ENCODE measurements at regions not wholly inside any gene's neighbourhood (a gene's known extent, or its start where the extent isn't known, plus 50 kb on each side); places are given as distances from the start of the nearest gene placed in this dataset.
"Not testable (repeated sequence)": the region's sequence is repeated elsewhere in the genome, so short reads cannot be mapped to it uniquely, and the experiment has no call there.

DNA sequence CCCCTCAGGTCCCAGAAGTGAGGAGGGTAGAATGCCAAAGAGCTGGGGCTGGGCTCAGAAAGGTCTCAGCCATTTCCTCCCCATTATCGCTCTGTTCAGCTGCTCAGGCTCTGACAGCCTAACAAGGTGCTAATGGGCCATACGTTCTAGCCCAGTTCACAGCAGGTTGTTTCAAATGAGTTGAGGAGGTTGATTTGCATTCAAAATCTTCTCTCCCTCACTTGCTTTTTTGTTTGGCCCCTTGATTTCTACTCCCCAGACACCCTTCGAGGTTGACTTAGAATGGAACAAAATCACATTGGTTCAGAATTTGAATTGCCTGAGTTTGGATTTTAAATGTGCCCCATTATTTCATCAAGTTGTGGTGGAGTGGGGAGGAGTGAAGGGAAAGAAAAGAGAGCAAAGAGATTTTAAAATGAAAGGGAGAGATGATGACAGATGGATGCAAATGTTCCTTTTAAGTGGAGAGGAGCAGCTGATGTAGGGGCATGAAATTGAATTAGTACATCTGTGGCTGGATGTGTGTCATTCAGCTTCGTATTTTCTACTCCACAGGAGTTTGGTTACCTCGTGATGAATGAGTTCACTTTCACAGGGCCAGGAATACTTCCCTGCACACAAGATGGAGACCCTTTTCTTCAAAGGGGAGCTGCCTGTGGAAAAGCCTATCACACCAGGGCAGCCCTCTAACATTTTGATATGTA is 425.8 kb upstream of the CAMK1G start:
- no peak for FAIRE-seq

- no peak for FAIRE-seq
Observed at GRCh38 chr1:209158851-209159250, 424.7 kb upstream of the CAMK1G start.

- no peak for FAIRE-seq
Observed at GRCh38 chr1:209160230-209160629, 423.3 kb upstream of the CAMK1G start.

DNA sequence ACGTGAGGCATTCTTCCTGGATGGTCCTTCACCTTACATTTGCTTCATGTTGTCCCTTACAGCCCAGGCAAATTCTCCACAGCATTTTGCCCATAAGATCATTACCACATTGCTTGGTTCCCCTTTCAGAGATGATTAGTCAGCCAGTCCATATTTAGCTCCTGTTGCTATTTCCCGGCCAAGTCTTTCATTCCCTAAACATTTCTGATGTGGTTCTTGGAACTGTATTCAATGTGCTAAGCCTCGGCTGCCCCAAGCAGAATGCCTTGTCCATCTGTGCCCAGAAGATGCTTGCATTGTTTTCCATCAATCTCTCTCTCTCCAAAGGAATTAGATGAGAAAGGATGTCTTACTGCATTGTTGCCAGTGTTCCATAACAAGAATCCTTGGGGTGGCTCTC is 420.9 kb upstream of the CAMK1G start:
- FAIRE-seq = no peak

DNA sequence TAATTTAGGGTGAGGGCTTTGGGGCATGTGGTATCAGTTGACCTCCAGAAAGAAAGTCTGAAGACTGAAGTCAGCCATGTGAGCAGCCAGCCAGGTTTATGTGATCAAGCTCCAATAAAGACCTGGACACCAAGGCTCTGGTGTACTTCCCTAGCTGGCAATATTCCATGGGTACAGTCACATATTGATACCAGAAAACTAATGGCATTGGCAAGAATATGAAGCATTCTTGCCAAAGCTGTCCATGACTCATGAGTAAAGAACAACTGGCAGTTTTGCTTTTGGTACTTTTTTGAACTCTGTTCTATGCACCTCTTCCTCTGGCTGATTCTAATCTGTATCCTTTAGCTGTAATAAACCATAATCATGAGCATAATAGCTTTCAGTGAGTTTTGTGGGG is 415.3 kb upstream of the CAMK1G start:
- FAIRE-seq = no peak

DNA sequence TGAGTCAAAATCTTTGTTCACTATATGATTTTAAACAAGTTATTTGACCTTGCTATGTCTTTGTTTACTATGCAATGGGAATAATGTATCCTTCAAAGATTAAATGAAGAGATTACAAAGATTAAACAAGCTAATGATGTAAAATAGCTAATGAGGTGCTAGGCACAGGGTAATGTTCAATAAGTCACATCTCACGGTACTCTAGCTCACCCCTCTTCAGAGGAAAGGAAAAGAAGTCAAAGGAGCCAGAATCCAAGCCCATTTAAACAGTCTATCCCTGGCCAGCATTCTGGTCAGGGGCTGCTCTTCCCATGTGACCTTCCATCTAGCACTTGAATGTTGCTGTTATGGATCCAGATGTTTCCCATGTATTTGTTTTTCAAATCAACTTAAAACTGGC is 412.4 kb upstream of the CAMK1G start:
- no peak for FAIRE-seq

DNA sequence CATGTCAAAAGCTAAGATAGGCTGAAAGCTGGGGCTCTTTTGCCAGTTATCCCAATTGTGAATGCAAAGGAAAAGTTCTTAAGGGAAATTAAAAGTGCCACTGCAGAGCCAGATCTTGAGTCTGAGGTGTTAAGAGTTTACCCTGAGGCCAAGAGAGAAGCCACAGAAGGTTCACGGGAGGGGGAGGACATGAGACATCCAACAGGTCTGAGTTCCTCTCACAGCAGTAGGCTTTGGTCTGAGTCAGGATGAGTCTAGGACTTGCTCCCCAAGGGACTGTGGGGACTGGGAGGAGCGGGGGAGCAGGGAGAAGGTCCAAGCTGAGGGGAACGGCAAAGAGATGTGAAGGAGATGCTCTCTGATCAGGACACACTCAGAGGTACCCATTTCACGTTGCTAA is 411.2 kb upstream of the CAMK1G start:
- FAIRE-seq = no peak

DNA sequence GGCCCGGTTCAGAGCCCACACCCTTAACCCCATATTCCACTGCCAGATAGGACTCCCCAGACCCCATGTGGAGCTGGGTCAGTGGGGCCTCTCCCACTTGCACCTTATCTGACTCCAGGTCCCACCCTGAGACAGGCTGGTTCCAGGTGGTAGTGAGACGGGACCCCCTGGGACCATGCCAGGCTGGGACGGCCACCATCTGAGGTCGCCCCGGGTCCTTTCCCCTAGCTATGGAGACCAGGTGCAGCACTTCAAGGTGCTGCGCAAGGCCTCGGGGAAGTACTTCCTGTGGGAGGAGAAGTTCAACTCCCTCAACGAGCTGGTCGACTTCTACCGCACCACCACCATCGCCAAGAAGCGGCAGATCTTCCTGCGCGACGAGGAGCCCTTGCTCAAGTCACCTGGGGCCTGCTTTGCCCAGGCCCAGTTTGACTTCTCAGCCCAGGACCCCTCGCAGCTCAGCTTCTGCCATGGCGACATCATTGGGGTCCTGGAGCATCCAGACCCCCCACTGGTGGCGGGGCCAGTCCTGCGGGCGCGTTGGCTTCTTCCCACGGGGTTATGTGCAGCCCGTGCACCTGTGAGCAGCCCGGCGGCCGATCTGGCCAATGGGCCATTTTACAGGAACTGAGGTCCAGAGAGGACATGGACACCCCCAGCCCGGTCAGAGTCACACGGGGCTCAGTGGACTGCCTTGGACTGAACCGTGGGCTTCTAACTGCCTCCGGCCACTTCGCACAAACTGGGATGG is 410.5 kb upstream of the CAMK1G start:
- not testable (repeated sequence) for FAIRE-seq

- FAIRE-seq = not testable (repeated sequence)
Observed at GRCh38 chr1:209173796-209174195, 409.7 kb upstream of the CAMK1G start.

DNA sequence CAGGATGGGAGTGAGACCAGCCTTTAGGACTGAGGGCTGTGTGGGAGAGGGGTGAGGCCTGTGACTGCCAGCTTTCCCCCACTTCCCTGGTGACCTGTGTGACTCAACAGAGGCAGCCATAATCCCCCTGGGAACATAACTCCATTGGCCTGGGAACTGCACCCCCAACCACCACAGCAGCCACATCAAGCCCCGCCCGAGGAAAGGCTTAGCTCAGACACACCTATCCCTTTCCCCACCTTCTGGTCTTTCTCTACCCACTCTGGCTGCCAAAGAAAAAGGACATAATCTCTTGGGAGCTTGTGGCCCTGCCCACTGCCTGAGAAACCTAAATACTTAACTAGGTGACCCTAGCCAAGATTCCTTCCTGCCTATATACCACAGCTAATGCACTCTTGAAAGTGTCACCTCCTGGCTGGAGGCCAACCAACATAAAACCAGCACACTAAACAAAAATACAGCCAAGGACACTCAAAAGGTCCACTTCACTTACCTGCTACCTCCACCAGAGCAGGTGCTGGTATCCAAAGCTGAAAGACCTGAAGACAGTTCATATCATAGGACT is 406.6 kb upstream of the CAMK1G start:
- FAIRE-seq = no peak

- FAIRE-seq = no peak
Observed at GRCh38 chr1:209183195-209183594, 400.3 kb upstream of the CAMK1G start.

GRCh38 chr1:209187589-209187988 is 395.9 kb upstream of the CAMK1G start:
- no peak for FAIRE-seq

GRCh38 chr1:209190591-209191261 is 392.8 kb upstream of the CAMK1G start:
- FAIRE-seq = no peak

DNA sequence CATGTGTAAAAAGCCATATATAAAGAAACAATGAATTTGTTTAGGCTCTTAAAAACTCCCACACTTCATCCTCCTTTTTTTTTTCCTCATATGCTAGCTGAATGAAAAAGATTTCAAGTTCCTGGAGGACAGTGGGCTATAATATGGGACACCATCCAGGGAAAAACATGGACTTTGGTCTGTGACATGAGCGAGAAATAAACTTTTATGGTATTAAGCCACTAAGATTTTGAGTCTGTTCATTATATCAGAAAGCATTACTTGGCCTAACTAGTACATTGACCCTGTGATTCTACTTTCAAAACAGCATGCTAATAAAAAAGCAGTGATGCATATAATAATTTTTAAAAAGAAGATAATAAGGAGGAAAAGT is 392.3 kb upstream of the CAMK1G start:
- no peak for FAIRE-seq

GRCh38 chr1:209196140-209196539 is 387.4 kb upstream of the CAMK1G start:
- no peak for FAIRE-seq

DNA sequence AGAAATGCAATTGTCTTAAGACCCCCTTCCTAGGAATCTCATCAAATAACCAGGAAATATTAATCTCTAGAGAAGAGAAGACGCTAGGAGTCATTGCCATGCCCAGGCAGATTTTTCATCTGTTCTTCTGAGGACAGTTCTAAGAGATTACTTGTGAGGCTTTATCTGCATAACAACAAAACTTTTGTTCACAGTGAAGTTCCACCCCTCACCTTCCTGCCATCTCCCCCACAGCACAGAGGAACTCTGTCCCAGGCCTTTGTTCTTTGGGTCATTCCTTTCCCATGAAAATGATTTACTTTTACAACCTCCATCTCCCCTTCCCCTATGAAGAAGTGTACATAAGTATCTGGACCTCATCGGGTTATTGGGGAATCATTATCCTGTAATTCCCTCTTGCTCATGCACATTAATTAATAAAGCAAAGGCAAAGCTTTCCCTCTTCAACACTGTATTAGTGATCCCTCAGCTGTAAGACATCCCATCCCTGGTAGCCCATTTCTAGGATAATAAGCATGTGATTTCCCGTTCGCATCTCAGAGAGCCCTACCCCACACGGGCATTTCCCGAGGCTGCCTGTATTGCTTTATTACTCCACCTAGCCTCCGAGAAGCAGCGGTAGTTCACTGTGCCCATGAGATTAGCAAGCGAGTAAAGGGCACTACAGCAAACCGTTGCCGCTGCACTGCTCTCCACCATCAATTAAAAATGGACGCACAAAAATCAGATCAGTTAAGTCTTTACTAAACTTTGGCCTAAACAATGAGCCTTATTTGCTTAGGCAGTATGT is 384.4 kb upstream of the CAMK1G start:
- no peak for FAIRE-seq

- FAIRE-seq = no peak
Observed at GRCh38 chr1:209199822-209200221, 383.7 kb upstream of the CAMK1G start.

DNA sequence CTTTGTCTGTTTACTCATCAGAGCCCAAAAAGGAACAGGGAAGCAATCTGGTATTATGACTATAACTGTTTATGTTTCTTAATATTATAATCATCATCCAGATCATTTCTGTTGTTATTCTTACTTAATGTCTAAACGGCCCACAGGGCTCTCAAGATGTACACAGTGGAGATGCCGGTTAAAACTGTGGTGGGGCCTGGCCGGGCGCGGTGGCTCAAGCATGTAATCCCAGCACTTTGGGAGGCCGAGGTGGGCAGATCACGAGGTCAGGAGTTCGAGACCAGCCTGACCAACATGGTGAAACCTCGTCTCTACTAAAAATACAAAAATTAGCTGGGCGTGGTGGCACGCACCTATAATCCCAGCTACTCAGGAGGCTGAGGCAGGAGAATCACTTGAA is 381.2 kb upstream of the CAMK1G start:
- FAIRE-seq = not testable (repeated sequence)

- peak; percentile 97 for FAIRE-seq
Observed at GRCh38 chr1:209202830-209203532, 380.5 kb upstream of the CAMK1G start.

GRCh38 chr1:209203533-209203895 is 380.0 kb upstream of the CAMK1G start:
- FAIRE-seq = no peak

- FAIRE-seq = no peak
Observed at GRCh38 chr1:209205039-209205438, 378.5 kb upstream of the CAMK1G start.

GRCh38 chr1:209207126-209207700 is 376.3 kb upstream of the CAMK1G start:
- no peak for FAIRE-seq
